Stimulated activated CD4-positive, alpha-beta T cell treated with anti-CD3 and anti-CD28 coated beads, Interleukin-15, amount 100 ng/mL, for 24 hours (primary cell): ENCODE measurements at regions not wholly inside any gene's neighbourhood (a gene's known extent, or its start where the extent isn't known, plus 50 kb on each side); places are given as distances from the start of the nearest gene placed in this dataset.

Experiments
- DNase-seq: peaks from one replicate; pipeline ENCODE4 v3.0.0-alpha.2; 2020

- DNase-seq, result no peak
Observed at GRCh38 chr18:75524181-75524580, 96.7 kb upstream of the SMIM21 start.

- no peak for DNase-seq
Observed at GRCh38 chr18:75521816-75522215, 94.3 kb upstream of the SMIM21 start.

DNA sequence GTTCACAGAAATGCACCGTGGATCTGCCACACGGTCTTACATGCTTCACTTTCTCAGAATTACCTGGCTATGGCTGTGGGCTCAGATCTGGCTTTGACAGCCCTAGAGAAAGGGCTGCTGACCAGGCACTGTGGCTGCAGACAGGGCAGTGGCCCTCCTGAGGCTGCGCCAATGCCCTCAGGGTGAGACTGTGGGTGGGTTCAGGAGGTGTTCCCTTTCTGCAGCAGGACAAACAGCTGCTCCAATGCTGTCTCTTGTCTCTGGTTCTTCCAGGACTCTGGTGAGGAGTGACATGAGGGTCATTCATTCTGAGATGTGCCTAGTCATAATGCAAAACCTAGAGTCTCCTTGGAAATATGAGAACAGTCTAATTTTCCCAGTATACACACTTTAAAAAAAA lies 90.5 kb upstream of the SMIM21 start:
- DNase-seq, result no peak

- no peak for DNase-seq
Observed at GRCh38 chr18:75517286-75517685, 89.8 kb upstream of the SMIM21 start.

GRCh38 chr18:75507636-75508035 lies 80.1 kb upstream of the SMIM21 start:
- no peak for DNase-seq

DNA sequence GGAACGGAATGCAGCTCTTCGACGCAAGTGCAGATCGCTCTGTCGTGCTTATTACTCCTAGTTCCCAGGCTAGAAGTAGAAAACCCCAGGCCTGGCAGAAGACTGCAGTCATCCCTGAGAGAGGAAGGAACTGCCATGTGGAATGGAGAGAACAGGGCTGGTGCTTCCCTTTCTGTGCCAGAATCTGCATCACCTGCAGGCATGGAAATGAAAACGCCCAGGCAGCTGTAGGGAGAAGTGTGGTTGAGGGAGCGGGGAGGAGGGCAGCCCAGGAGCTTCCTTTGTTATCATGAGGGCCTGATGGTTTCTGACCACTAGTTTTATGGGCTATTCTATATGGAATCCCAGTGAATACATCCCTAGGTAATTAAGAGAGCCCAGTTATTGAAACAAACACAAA lies 79.4 kb upstream of the SMIM21 start:
- no peak for DNase-seq

DNA sequence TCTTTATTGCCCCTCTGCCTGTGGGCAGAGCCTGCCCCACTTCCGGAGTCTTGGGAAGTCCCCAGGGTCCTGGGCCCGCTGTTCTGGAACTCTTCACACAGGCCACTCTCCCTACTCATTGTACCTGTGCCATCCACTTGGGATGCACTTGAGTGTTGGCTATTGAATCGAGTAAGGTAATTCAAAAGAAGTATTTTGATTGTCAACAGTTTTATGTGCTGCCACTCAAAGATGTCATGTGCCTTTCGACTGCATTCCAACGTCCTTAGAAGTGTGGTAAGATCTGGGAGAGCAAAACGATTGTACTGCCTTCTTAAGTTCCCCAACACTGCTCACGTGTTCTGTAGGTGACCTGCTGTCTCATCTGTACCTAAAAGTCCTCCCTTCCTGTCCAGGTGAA lies 77.0 kb upstream of the SMIM21 start:
- DNase-seq, result no peak

DNA sequence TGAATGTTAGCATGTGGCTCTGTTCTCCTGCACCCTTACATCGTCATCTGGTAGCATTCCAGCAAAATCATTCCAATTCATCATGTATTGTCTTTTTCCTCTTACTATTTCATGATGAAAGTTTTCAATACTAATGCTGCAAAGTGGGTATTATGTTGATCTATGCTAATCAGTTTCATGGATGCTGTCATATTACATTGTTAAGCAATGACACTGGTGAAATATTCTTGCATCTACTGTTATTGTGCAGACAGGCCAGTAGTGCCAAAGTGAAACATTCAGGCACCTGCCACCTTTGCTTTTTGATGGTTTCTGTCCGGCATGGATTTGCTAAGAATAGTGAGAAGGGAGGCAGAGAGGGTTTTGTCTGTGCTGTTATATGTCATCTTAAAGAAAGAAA lies 76.1 kb upstream of the SMIM21 start:
- DNase-seq, result no peak

DNA sequence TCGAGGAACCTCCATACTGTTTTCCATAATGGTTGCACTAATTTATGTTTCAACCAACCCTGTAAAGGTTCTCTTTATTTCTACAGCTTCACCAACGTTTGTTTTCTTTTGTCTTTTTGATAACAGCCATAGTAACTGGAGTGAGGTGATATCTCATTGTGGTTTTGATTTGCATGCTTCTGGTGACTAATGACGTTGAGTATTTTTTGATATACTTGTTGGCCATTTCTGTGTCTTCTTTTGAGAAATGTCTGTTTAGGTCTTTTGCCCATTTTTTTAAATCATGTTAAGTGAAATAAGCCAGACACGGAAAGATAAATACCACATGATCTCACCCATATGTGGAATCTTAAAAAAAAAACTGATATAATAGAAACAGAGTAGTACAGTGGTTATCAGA lies 74.8 kb upstream of the SMIM21 start:
- DNase-seq, result no peak

DNA sequence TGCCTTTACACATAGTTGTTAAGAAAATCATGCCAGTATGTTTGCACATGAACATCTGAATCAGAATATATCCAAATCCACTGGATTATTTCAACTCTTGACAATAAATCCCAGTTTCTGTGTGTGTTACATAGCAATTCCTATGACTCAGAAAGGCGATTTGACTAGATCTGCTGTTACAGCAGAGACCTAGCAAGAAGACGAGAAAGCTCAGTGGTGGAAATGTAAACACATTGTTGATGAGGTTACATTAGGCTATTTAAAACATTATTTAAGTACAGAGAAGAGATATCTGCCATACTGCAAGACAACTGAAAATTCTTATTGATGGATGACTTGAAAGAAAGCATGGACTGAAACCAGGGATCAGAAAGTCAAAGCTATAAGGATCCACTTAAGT lies 73.0 kb upstream of the SMIM21 start:
- DNase-seq, result no peak

DNA sequence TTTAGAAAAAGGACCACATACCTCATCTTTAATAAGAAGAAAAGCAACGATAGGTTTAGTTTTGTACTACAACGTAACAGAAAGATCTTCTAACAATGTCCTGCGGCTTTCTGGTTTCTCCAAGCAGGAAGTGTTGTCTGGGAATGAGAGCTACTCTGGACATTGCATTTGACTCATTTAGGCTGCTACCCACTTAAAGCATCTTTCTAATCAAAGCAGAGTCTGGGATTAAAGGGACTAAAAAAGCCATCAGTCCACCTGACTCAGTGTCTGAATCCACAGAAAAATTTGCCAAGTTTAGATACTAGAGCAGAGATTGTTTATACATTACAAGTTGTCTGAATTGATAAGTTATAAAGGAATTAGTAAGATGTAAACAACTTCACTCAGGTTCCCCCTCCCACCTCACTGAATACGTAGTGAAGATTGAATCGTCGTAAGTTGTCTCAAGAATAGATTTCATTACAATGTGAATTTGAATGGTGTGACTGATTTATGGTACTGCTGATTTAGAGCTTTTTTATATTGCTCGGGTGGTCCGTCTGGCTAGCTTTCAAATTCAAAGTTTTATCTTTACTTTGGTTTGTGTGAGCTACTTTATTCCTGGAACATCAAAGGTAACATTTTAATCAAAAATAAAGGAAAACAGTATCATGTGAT lies 70.2 kb upstream of the SMIM21 start:
- no peak for DNase-seq

DNA sequence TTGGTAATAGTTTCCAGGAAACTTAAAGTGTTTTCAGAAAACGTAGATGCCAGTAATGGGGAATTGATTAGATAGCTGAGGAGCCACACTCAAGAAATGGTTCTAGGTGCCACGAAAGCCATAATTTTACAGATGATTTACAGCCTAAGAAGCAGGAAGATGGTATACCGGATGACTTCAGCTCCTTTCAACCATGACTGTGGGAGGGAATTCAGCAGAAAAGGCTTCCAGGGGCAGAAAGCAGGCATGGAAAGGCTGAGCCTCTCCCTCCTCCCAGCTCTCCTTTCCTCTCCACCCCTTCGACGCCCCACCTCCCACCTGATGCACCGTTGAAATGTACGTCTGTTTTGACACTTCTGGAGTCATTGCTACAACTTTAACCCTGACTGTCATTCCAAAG lies 68.6 kb upstream of the SMIM21 start:
- DNase-seq, result no peak

DNA sequence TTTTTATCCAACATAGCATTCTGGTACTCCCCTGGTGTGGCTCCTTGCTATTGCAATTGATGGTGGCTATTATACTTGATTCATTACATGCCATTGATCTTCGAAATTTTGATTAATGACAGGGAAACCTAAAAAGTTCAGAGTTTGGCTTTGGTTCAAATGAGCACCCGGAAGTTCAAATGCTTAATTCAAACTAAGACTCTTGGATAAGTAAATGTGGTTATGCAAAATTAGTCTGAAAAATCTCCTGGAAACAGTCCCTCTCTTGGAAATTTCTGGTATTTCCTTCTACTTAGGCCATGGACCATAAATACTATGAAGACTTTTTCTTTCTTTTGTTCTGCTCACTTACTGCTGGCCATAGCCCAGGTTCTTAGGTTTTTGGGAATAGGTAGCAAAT lies 65.3 kb upstream of the SMIM21 start:
- DNase-seq, result no peak

DNA sequence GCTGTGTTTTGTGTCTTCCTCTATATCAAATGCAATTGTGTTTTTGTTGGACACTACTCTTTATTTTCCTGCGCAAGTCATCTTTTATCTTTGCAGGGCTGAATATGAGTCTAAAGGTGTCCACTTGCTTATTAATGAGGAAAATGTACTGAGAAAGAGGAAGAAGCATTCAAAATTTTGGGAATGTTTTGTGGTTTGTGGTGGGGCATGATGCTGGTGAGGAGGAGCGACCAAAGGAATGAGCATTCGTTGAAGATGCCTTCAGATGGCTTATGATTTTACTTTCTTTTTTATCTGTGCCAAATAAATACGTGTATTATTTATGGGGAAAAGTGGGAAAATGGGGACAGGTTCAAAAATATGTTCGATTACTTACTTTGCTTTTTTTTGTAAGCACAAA lies 63.9 kb upstream of the SMIM21 start:
- no peak for DNase-seq

GRCh38 chr18:75489493-75490190 lies 62.1 kb upstream of the SMIM21 start:
- DNase-seq, result no peak

DNA sequence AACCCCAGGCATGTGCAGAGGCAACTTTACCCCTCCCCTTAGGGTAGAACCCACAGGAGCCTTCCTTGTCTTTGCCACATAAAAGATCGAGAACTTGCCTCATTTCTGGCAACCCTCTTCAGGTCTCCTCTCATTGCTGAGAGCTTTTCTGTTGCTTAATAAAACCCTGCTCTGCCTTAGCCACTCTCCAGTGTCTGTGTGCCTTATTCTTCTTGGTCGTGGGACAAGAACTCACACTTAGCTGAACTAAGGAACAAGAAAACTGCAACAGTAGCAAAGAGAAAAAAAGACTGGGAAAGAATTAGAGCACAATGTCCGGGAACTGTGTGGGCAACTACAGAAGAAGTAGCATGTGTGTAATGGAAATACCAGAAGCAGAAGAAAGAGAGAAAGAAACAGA lies 56.2 kb upstream of the SMIM21 start:
- DNase-seq, result no peak

DNA sequence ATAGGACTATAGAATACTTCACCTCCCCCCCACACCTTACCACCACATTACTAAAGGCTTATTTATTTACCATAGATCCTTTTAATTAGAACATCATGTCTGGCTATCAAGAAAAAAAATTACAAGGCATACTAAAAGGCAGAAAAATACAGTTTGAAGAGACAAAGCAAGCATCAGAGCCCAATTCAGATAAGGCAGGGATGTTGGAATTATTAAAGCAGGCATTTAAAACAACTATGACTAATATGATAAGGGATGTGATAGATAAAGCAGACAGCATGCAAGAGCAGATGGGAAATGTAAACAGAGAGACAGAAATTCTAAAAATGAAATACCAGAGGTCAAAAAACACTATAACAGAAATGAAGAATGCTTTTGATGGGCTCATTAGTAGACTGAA lies 55.4 kb upstream of the SMIM21 start:
- DNase-seq, result no peak

DNA sequence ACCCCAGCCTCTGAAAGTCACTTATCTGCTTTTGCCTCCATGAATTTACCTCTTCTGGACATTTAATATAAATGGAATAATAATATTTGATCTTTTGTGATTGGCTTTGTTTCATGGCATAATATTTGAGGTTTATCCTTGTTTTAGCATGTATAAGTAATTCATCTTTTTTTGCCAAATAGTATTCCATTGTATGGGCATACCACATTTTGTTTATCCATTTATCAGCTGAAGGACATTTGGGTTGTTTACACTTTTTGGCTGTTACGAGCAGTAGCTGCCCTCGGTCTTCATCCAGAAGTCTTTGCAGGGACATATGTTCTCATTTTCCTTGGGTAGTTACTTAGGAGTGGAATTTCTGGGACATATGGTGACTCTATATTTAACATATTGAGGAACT lies 53.0 kb upstream of the SMIM21 start:
- no peak for DNase-seq

DNA sequence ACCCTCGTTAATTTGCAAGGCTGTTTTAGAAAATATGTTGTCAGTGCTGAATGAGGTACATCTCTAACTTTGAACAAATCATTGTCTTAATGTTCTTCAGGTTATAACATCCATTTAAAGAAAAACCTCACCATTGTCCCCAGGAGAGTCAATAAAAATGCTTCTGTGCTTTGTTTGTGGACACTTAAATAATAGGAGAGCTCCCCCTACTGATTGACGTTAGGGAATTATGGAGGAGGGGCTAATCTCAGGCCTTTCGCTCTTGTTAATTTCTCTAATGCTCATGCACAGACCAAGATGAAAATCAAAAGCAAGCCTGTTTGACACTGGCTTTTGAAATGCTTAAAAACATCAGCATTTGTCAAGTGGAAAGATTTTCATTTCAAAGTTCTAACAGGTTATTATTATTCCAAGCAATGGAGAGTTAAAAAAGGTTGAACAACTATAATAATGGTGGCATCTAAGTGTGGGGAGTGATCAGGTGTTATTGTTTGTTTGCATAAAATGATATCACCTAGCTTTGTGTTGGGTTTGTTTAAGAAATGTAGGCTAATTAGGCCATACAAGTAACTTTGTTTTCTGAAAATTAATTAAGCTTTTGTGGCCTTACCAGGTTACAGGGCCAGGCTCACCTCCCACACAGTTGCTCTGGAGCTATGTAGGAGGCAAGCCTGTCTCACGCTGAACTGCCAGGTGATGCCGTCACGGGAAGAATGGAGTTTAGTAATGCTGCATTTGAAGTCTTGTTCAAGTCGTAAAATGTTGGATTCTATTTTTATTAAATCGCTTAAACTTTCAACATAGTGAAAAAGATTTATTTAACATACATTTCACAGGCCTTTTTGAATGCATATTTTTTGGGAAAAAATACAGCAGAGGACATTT lies 51.7 kb upstream of the SMIM21 start:
- DNase-seq, result no peak

DNA sequence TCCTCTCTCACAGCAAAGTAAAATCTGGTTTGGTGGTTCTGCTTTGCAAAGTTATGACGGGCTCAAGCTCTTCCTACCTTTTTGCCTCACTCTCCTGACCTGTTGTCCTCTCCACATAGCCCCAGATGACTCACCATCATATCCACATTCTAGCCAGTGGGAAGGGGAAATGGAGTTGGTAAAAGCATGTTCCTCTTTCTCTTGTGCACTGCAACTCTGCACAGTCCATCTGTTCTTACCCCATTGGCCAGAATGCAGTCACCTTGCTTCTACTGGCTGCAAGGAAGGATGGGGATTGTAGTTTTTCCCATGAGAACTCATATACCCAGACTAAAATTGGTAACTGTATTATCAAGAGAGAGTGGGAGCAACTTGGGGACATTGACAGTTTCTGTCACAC lies 50.4 kb upstream of the SMIM21 start:
- DNase-seq, result no peak
